Cardiac muscle cell (in vitro differentiated cells and primary cell): ENCODE measurements at regions not wholly inside any gene's neighbourhood (a gene's known extent, or its start where the extent isn't known, plus 50 kb on each side); places are given as distances from the start of the nearest gene placed in this dataset.

Experiments used
- DNase-seq, 2 donors: peaks; one replicate each; pipeline versions ENCODE4 v3.0.0 to v3.0.0-alpha.2; 2010 to 2017; ENCODE audit warnings: low read depth in 1 of 2, low spot score in 1 of 2
- H3K27ac ChIP-seq: fragments of 200-600 bp; sonication (generic); 2 replicates; pipeline ENCODE4 v1.5.1; 2016
- H3K27me3 ChIP-seq: fragments of 200-600 bp; sonication (generic); 2 replicates; pipeline ENCODE4 v1.6.0; 2016; ENCODE audit warnings: control low read depth
- H3K36me3 ChIP-seq: fragments of 200-600 bp; sonication (generic); 2 replicates; pipeline ENCODE4 v1.5.1; 2016; ENCODE audit warnings: control low read depth
- H3K4me1 ChIP-seq: fragments of 200-600 bp; sonication (generic); 2 replicates; pipeline ENCODE4 v1.8.1; 2017; ENCODE audit warnings: low read depth, mild to moderate bottlenecking, mixed run types
- H3K4me3 ChIP-seq: fragments of 200-600 bp; sonication (generic); 2 replicates; pipeline ENCODE4 v1.5.1; 2016; ENCODE audit warnings: mild to moderate bottlenecking
- H3K9me3 ChIP-seq: fragments of 200-600 bp; sonication (generic); 2 replicates; pipeline ENCODE4 v1.5.1; 2017; ENCODE audit warnings: low read depth, mild to moderate bottlenecking, control low read depth
- CTCF ChIP-seq: IDR thresholded peaks from 2 replicates; pipeline ENCODE4 v1.5.1; 2012; ENCODE audit warnings: low read depth, mild to moderate bottlenecking, low read length

- Histone ChIP-seq H3K36me3 (no peaks in the 10 kb centered on the region), H3K4me1 (peaks cover 13% of the 10 kb centered on the region), H3K27me3 (no peaks in the 10 kb centered on the region), H3K4me3 (no peak overlapping the region), H3K27ac (no peak overlapping the region), H3K9me3 (no peaks in the 10 kb centered on the region)
- no peak for TF ChIP-seq CTCF
- no peak for DNase-seq
Measured at GRCh38 chr7:47150497-47151260, 431.2 kb downstream of the TNS3 start.

GRCh38 chr7:47149971-47150370 is 431.9 kb downstream of the TNS3 start:
- Histone ChIP-seq H3K9me3 (no peaks in the 10 kb centered on the region), H3K36me3 (no peaks in the 10 kb centered on the region), H3K27ac (no peak overlapping the region), H3K4me1 (peaks cover 13% of the 10 kb centered on the region), H3K27me3 (no peaks in the 10 kb centered on the region), H3K4me3 (no peak overlapping the region)
- no peak for TF ChIP-seq CTCF
- no peak for DNase-seq

GRCh38 chr7:47149208-47149839 is 432.6 kb downstream of the TNS3 start:
- H3K27me3 ChIP-seq: no peaks in the 10 kb centered on the region
- H3K27ac ChIP-seq: no peak overlapping the region
- peaks cover 13% of the 10 kb centered on the region for H3K4me1 ChIP-seq
- no peaks in the 10 kb centered on the region for H3K36me3 ChIP-seq
- TF ChIP-seq CTCF: no peak
- DNase-seq: no peak
- H3K4me3 ChIP-seq: no peak overlapping the region
- no peaks in the 10 kb centered on the region for H3K9me3 ChIP-seq

GRCh38 chr7:47148536-47149207 is 433.2 kb downstream of the TNS3 start:
- no peak for TF ChIP-seq CTCF
- H3K4me1 ChIP-seq: peaks cover 13% of the 10 kb centered on the region
- H3K9me3 ChIP-seq: no peaks in the 10 kb centered on the region
- H3K27ac ChIP-seq: no peak overlapping the region
- DNase-seq: peak; percentile 13 to 27
- no peak overlapping the region for H3K4me3 ChIP-seq
- H3K36me3 ChIP-seq: no peaks in the 10 kb centered on the region
- no peaks in the 10 kb centered on the region for H3K27me3 ChIP-seq

GRCh38 chr7:47147213-47147631 is 434.7 kb downstream of the TNS3 start:
- Histone ChIP-seq H3K4me1 (peaks cover 13% of the 10 kb centered on the region), H3K9me3 (no peaks in the 10 kb centered on the region), H3K36me3 (no peaks in the 10 kb centered on the region), H3K4me3 (no peak overlapping the region), H3K27me3 (no peaks in the 10 kb centered on the region), H3K27ac (no peak overlapping the region)
- DNase-seq: no peak
- TF ChIP-seq CTCF: no peak
